ENCODE measurements at regions not wholly inside any gene's neighbourhood (a gene's known extent, or its start where the extent isn't known, plus 50 kb on each side); places are given as distances from the start of the nearest gene placed in this dataset.
A peak's percentile ranks its signal among the peaks of the same experiment; 100 is the strongest.

DNA sequence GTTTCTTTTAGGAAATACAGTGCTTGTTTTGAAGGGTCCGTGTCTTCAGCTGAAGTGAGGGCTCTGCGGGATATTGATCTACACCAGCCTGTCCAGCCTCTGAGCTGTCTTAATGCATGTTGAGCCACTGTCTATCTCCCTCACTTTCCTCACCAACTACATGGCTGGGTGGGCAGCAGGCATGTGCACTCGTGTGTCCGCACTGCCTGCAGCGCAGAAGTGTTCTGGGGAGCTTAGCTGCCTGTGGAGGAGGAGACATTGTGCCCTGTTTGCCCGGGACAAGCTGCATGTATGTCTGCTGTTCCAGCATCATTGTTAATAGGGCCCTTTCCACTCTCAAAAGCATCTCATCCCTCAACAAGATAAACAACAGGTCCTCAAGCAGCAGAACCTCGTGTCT lies 133.1 kb upstream of the EEPD1 start:
- TF ChIP-seq GATA2 (IDR thresholded peaks at IDR 0.05; ENCODE audit: low read depth, low read length), result no peak
- no peak for TF ChIP-seq GATA3 (IDR thresholded peaks at IDR 0.05; ENCODE audit: low read depth, low read length)

DNA sequence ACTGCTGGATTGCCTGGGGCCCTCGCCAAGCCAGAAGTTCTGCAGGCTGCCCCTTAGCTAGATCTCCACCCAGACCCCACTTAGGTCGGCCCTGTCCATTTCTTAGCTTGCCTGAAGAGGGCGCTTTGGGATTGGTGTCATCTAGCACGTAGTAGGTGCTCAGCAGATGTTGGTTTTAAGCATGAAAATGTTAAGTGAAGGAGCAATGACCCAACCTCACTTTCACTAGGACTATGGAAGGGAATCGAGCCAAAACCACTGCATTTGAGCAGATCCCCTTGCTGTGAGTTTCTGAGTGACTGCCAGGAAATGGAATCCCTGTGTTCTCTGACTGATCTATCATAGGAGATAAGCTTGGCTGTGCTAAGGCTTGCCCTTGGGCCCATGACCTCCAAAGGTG lies 131.7 kb upstream of the EEPD1 start:
- TF ChIP-seq GATA3 (IDR thresholded peaks at IDR 0.05; ENCODE audit: low read depth, low read length) (no peak), GATA2 (IDR thresholded peaks at IDR 0.05; ENCODE audit: low read depth, low read length) (peak; percentile 38; the same call in 1 of the 2 replicates)

DNA sequence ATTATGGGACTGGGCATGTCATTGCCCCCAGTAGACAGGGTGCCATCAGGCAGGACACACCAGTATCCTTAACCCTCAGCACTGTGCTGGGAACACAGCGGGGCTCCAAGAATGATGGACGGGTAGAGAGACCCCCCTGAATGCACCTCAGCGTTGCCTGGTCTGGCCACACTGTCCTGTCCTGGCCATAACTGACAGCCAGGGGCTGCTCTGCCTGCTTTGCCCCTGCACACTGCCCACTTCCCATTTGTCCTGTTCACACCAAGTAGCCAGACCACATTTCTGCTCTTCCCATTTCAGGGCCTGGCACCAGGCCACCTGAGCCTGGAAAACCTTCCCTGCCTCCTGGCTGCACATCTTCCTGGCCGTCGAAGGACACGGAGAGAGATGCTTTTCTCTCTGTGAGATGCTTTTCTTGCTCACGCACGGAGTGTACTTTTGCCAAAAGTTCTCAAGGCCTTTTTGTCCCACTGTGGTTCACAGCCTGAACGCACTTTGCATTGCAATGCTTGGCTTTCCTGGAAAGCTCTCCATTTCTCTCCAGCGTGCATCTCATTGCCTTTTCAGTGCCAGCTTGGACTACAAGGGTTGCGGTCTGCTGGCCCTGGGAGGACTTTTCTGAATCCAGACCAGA lies 131.0 kb upstream of the EEPD1 start:
- TF ChIP-seq GATA2 (IDR thresholded peaks at IDR 0.05; ENCODE audit: low read depth, low read length), result no peak
- no peak for TF ChIP-seq GATA3 (IDR thresholded peaks at IDR 0.05; ENCODE audit: low read depth, low read length)

DNA sequence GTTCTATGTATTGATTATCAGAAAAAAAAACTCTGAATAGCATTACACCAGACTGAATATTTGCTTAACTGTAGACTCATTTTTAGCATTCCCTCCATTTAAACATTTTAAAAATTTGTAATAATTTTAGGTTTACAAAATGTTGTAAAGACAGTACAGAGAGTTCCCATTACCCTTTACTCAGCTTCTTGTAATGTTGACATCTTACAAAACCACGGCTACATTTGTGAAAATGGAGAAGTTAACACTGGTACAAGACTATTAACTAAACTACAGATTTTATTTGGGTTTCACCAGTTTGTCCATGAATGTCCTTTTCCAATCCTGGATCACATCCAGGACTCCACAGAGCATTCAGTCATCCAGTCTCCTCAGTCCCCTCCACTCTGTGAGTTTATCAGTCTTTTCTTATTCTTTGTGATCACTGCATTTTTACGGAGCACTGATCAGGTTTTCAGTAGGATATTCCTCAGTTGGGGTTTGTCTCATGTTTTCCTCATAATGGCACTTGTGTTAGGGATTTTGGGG lies 130.0 kb upstream of the EEPD1 start:
- TF ChIP-seq GATA3 (IDR thresholded peaks at IDR 0.05; ENCODE audit: low read depth, low read length) (no peak), GATA2 (IDR thresholded peaks at IDR 0.05; ENCODE audit: low read depth, low read length) (no peak)

DNA sequence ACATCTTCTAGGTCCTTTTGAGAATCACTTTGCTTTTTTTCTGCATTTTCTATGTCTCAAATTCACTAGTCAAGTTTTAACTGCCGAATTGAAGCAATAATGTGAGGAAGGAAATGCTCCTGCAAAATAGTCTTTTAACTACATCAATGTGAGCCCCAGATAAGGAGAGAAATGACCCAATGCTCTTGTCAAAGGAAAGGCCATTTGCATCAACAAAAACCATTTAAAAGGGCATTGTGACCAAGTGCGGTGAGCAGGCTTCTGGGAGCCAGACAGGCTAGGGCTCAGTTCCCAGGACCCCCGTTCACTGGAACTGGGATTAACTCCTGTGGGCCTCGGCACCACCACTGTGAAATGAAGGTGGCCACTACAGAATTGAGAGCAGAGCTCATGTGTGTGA lies 127.9 kb upstream of the EEPD1 start:
- TF ChIP-seq GATA2 (IDR thresholded peaks at IDR 0.05; ENCODE audit: low read depth, low read length) (no peak), GATA3 (IDR thresholded peaks at IDR 0.05; ENCODE audit: low read depth, low read length) (no peak)

DNA sequence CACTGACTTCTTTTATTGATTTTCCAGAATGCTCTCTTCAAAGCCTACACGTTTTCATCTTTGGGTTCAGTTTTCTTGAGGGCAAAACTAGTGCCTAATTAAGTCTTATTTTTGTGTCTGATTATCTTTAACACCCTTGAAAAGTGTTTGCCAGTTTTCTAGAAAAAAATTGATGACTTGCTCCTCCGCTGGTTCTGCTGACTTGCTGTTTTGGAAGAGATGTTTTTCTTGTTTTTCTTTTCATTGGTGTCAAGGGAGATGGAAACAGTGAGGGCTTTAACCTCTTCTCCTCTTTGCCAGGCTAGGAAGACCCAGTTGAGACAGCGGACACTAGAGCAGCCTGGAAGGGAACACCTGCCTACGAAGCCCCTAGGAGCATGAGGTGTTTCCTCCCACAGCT lies 123.7 kb upstream of the EEPD1 start:
- no peak for TF ChIP-seq GATA3 (IDR thresholded peaks at IDR 0.05; ENCODE audit: low read depth, low read length)
- no peak for TF ChIP-seq GATA2 (IDR thresholded peaks at IDR 0.05; ENCODE audit: low read depth, low read length)

DNA sequence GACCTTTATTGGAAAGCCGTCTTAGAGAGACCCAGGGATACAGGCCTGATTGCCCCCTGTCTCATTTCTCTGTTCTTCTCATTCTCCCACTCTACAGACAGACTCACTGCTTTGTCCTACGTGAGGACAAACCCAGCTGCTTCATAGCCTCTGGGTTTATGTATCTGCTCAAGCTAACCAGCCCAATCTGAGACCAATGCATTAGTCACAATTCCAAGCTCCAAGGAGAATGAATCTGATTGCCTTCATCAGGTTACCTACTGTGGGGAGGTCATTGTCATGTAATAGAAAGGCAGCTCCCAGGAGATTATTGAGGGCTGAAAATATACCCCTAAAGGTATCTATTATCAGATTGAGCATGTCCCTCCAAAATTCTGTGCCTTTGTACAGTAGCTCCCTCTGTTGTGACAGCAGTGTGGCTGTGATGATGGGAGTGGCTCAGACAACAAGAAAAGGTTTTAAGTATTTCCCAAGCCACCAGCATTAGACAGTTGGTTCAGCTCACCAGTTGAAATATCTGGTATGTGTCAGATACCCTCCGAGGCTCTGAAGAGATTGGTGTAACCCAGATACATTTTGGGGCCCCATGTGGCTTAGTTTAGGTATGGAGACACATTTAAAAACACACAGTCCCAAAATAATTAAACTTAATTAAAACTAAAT lies 123.1 kb upstream of the EEPD1 start:
- TF ChIP-seq GATA3 (IDR thresholded peaks at IDR 0.05; ENCODE audit: low read depth, low read length) (no peak), GATA2 (IDR thresholded peaks at IDR 0.05; ENCODE audit: low read depth, low read length) (no peak)

DNA sequence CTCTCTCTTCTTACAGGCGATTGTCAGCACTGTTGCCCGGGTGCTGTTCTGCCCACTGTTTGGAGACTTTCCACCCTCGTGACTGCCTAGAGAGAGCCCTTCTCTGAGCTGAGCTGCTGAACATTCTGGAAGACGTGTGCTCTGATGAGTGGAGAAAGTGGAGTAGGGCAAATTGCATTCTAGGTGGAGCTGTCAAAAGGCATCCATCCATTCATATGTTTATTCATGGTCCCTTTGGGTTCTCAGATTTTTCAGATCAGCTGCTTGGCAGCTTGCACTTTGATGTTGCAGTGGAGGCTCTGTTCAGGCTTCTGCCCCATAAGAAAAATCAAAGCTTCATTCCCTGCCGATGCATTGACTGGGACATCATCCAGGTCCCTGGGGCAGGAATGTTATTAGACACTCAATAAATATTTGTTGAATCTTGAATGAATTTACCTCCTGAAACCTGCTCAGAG lies 120.7 kb upstream of the EEPD1 start:
- no peak for TF ChIP-seq GATA3 (IDR thresholded peaks at IDR 0.05; ENCODE audit: low read depth, low read length)
- TF ChIP-seq GATA2 (IDR thresholded peaks at IDR 0.05; ENCODE audit: low read depth, low read length), result no peak

DNA sequence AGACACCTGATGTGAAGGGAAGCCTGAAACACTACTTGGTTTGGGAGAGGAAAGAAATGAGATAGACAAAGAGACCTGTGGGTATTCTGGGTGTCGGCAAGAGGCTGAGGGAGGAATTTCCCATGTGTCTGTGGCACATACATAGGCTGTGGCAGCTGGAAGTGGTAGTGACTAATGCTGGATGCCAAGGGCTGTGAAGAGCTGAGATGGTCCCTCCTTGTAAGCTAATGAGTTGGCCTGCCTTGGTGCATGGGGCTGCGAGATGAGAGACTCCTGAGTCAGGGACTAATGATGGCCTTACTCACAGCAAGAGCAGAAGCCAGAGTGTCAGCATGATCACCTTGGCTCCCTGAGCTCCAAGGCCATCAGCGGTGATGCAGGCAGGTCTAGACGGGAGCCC lies 119.0 kb upstream of the EEPD1 start:
- TF ChIP-seq GATA2 (IDR thresholded peaks at IDR 0.05; ENCODE audit: low read depth, low read length), result no peak
- no peak for TF ChIP-seq GATA3 (IDR thresholded peaks at IDR 0.05; ENCODE audit: low read depth, low read length)

DNA sequence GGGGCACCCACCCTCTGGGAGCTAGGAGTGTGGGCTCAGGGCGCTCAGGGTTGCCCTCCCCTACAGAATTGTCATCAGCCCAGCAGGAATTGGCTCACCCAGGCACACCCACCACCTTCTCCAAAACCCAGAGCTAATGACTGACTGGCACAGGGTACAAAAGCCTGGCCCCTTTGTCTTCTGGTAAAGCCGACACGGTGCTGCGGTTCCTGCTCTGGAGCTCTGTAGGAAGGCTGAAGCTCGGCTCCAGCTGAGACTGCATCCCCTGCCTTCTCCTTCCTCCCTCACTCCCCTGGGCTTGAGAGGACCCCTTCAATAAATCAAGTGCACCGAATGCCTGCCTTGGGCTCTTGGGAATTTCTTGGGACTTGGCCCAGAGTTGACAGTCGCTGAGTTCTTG lies 117.9 kb upstream of the EEPD1 start:
- TF ChIP-seq GATA3 (IDR thresholded peaks at IDR 0.05; ENCODE audit: low read depth, low read length) (no peak), GATA2 (IDR thresholded peaks at IDR 0.05; ENCODE audit: low read depth, low read length) (no peak)

DNA sequence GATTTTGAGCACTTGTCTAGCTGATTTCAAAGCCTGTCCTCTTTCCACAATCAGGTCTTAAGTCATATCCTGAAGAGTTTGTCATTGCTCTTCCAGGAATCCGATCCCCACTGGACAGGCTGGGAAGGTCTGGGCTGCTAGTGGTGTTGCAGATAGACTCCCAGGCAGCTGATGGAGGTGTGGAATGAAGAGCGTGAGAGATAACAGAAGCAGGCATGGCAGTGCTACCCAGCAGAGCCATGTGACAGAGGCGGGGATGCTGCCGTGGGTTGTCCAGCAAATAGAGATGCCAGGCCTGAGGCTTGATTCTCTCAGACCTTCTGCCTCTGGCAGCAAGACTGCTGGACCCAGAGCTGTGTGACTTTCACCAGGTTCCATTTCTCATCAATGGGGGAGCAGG lies 116.5 kb upstream of the EEPD1 start:
- TF ChIP-seq GATA3 (IDR thresholded peaks at IDR 0.05; ENCODE audit: low read depth, low read length), result no peak
- TF ChIP-seq GATA2 (IDR thresholded peaks at IDR 0.05; ENCODE audit: low read depth, low read length), result peak; percentile 56

DNA sequence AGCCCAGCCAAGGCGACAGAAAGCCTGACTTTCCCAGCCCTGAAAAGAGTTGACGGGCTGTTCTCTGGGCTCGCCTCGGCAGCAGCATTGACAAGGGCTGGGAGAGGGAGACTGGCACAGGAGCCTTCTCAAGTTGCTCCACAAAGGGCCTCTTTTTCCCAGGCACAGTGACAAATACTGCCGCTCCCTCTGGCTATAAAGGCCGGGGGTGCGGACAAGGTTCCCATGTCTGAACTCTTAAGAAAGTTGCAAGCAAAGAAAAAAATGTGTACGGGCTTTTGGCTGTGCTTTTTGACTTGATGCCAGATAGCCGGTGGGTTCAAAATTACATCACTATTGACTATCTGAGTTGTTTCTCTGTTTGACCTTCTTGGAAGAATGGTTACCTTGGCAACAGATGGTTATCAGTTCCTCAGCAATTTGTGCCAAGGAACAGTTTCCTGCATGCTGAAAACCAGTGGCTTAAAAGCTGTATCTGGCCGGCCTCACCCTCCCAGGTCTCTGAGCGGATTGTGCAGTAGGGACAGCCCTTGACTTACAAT lies 115.9 kb upstream of the EEPD1 start:
- TF ChIP-seq GATA2 (IDR thresholded peaks at IDR 0.05; ENCODE audit: low read depth, low read length), result peak; percentile 92
- no peak; the same call in 1 of the 2 replicates for TF ChIP-seq GATA3 (IDR thresholded peaks at IDR 0.05; ENCODE audit: low read depth, low read length)

DNA sequence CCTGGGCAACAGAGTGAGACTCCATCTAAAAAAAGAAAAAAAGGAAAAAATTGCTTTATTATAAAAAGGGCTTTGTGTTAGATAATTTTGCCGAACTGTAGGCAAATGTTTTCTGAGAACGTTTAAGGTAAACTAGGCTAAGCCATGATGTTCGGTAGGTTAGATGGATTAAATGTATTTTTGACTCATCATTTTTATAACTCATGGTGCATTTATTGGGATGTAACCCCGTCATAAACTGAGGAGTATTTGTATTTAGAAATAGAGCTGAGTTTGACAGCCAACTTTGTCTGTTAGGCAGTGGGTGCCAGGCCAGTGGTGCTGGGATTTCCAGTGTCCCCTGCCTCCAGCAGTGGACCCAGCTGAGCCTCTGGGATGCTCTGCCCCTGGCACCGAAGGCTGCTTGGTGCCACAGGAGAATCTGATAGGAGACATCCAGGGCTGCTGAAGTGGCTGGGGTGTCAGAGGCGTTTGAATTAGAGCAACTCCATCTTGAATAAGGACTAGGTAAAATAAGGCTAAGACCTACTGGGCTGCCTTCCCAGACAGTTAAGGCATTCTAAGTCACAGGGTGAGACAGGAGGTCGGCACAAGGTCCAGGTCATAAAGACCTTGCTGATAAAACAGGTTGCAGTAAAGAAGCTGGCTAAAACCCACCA lies 114.9 kb upstream of the EEPD1 start:
- no peak for TF ChIP-seq GATA3 (IDR thresholded peaks at IDR 0.05; ENCODE audit: low read depth, low read length)
- no peak for TF ChIP-seq GATA2 (IDR thresholded peaks at IDR 0.05; ENCODE audit: low read depth, low read length)

DNA sequence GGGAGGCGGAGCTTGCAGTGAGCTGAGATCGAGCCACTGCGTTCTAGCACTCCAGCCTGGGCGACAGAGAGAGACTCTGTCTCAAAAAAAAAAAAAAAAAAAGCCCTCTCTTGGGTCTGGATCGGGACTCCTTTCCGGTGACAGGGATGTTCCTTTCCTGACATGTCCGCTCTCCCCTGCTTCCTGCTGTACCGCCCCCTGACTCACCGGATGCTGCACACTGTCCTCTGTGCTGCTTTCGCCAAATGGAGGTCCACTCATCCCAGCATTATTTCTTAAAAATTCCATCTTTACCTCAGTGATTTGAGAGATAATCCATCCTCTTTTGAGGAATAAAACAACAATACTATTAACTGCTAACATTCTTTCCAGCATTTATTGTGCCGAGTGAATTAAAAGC lies 113.8 kb upstream of the EEPD1 start:
- TF ChIP-seq GATA2 (IDR thresholded peaks at IDR 0.05; ENCODE audit: low read depth, low read length) (no peak), GATA3 (IDR thresholded peaks at IDR 0.05; ENCODE audit: low read depth, low read length) (no peak)
